Small intestine (tissue), 7 donors: ENCODE measurements at regions not wholly inside any gene's neighbourhood (a gene's known extent, or its start where the extent isn't known, plus 50 kb on each side); places are given as distances from the start of the nearest gene placed in this dataset.

Experiments
- DNase-seq, 2 donors: peaks; one replicate each; pipeline versions ENCODE4 v3.0.0 to v3.0.0-alpha.2; 2013
- FAIRE-seq: peaks from 2 replicates; lab custom pipeline; 2012; peaks lifted over from hg19 to GRCh38; lab: Jason Lieb, UNC
- H3K27ac ChIP-seq, 3 donors: one replicate each; pipeline ENCODE4 v1.5.1; 2013; ENCODE audit warnings: low read length in 2 of 3, mild to moderate bottlenecking in 2 of 3, control low read depth in 1 of 3, inconsistent platforms in 1 of 3, low read depth in 1 of 3, moderate library complexity in 1 of 3
- H3K27me3 ChIP-seq, 3 donors: one replicate each; pipeline ENCODE4 v1.6.1; 2013; ENCODE audit warnings: low read length in 3 of 3, inconsistent platforms in 1 of 3; ENCODE audit not compliant: control insufficient read depth in 3 of 3, insufficient read depth in 3 of 3
- H3K36me3 ChIP-seq, 3 donors: one replicate each; pipeline ENCODE4 v1.6.1; 2013; ENCODE audit warnings: low read length in 3 of 3, inconsistent platforms in 1 of 3, low read depth in 1 of 3, mild to moderate bottlenecking in 1 of 3, moderate library complexity in 1 of 3; ENCODE audit not compliant: control insufficient read depth in 3 of 3, insufficient read depth in 2 of 3
- H3K4me1 ChIP-seq, 3 donors: one replicate each; pipeline ENCODE4 v1.6.1; 2013; ENCODE audit warnings: low read length in 2 of 3, inconsistent platforms in 1 of 3, low read depth in 1 of 3, mild to moderate bottlenecking in 1 of 3, moderate library complexity in 1 of 3; ENCODE audit not compliant: control insufficient read depth in 3 of 3, insufficient read depth in 2 of 3
- H3K4me3 ChIP-seq, 3 donors: one replicate each; pipeline ENCODE4 v1.5.1; 2013; ENCODE audit warnings: low read length in 3 of 3, control low read depth in 1 of 3, inconsistent platforms in 1 of 3, low read depth in 1 of 3, mild to moderate bottlenecking in 1 of 3, moderate library complexity in 1 of 3
- H3K9me3 ChIP-seq, 2 donors: one replicate each; pipeline ENCODE4 v1.6.1; 2013; ENCODE audit warnings: low read depth in 1 of 2, low read length in 1 of 2; ENCODE audit not compliant: control insufficient read depth in 2 of 2, insufficient read depth in 1 of 2
- WGBS, 3 donors: extraction: QIAGEN DNeasy Blood & Tissue Kit; methylation state at CpG; one replicate each; pipeline ENCODE4 v1.1.7; 2013; 5-methylcytosine and 5-hydroxymethylcytosine counted together
- donor health status: healthy with polysubstance abuse.
- donor health status: control.
- donor health status: control.
- donor health status: Bipolar disorder and iron deficiency.
- donor health status: healthy.

DNA sequence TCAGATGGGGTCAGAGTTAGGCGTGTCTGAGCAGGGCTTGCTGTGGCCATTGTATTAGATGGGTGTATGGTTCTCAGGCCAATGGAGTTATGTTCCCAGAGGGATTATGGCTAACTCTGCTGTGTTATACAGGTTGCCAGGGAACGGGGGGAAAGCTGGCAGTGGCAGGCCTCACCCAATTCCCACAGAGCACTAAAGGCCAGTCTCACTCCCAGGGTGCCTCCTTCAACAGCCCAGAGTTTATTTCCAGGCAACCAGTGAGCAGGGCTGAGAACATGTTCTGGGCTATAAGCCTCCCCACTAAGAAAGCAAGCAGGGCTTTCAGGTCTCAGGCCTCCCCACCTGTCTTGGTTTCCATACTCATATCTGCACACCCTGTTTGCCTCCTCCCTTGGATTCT, 597.9 kb downstream of the ZNF608 start:
- DNase-seq (peak in 1 of 2 donors; percentile 2), FAIRE-seq (no peak)
- WGBS, 3 donors = 83 to 93% (median 85%) methylated on average over 2 of the region's 2 CpGs
- Histone ChIP-seq H3K9me3 (peaks cover 0 to 10% of the 10 kb centered on the region in 2 donors), H3K4me1 (no peaks in the 10 kb centered on the region), H3K4me3 (no peak overlapping the region), H3K27me3 (no peaks in the 10 kb centered on the region), H3K27ac (no peak overlapping the region), H3K36me3 (no peaks in the 10 kb centered on the region)

GRCh38 chr5:124140060-124140459, 606.4 kb downstream of the ZNF608 start:
- H3K27me3 ChIP-seq = no peaks in the 10 kb centered on the region
- FAIRE-seq = no peak

DNA sequence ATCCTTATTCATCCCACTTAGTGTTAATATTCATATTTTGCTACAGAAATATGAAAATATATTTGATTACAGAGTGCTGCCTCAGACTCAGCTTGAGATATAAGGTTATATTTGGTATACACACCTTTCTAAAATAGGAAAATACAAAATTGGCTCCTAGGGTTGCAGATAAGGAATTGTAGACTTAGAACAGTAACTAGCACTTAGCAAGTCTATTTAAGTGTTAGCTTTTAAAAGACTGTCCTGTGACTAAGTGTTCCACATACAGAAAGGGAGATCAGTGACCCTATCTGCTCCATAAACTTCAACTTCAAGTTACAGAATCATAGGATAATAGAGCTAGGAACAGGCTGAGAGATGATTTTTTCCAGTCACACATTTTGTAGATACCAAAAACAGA, 607.0 kb downstream of the ZNF608 start:
- no peak overlapping the region for H3K4me3 ChIP-seq
- no peaks in the 10 kb centered on the region for H3K36me3 ChIP-seq
- FAIRE-seq (no peak), DNase-seq (no peak)
- H3K27ac ChIP-seq = no peak overlapping the region
- no peaks in the 10 kb centered on the region for H3K27me3 ChIP-seq
- H3K4me1 ChIP-seq = no peaks in the 10 kb centered on the region
- H3K9me3 ChIP-seq = peaks cover 0 to 7% of the 10 kb centered on the region in 2 donors

More at GRCh38 chr5:124140060-124140459, 606.4 kb downstream of the ZNF608 start:
- H3K4me1 ChIP-seq = no peaks in the 10 kb centered on the region
- no peak for DNase-seq
- no peak overlapping the region for H3K4me3 ChIP-seq
- H3K9me3 ChIP-seq = peaks cover 0 to 7% of the 10 kb centered on the region in 2 donors
- no peak overlapping the region for H3K27ac ChIP-seq
- H3K36me3 ChIP-seq = no peaks in the 10 kb centered on the region

GRCh38 chr5:124136609-124137008, 609.8 kb downstream of the ZNF608 start:
- no peaks in the 10 kb centered on the region for H3K36me3 ChIP-seq
- no peaks in the 10 kb centered on the region for H3K27me3 ChIP-seq
- no peak overlapping the region for H3K27ac ChIP-seq
- peaks cover 0 to 7% of the 10 kb centered on the region in 2 donors for H3K9me3 ChIP-seq
- 77 to 82% (median 77%) methylated on average over 2 of the region's 2 CpGs for WGBS, 3 donors
- no peaks in the 10 kb centered on the region for H3K4me1 ChIP-seq
- no peak overlapping the region for H3K4me3 ChIP-seq
- FAIRE-seq = no peak
- DNase-seq = no peak

- DNase-seq (no peak), FAIRE-seq (no peak)
- H3K4me3 ChIP-seq = no peak overlapping the region
- no peaks in the 10 kb centered on the region for H3K36me3 ChIP-seq
- no peaks in the 10 kb centered on the region for H3K4me1 ChIP-seq
- peaks cover 0 to 4% of the 10 kb centered on the region in 2 donors for H3K9me3 ChIP-seq
- 18 to 41% (median 23%) methylated on average over 2 of the region's 2 CpGs for WGBS, 3 donors
- H3K27me3 ChIP-seq = no peaks in the 10 kb centered on the region
- no peak overlapping the region for H3K27ac ChIP-seq
Observed at GRCh38 chr5:124134941-124135340, 611.5 kb downstream of the ZNF608 start.

- Histone ChIP-seq H3K4me1 (no peaks in the 10 kb centered on the region), H3K4me3 (no peak overlapping the region), H3K27me3 (no peaks in the 10 kb centered on the region), H3K9me3 (peaks cover 0 to 4% of the 10 kb centered on the region in 2 donors), H3K27ac (no peak overlapping the region), H3K36me3 (no peaks in the 10 kb centered on the region)
- FAIRE-seq (no peak), DNase-seq (no peak)
- WGBS, 3 donors = 81 to 97% (median 94%) methylated on average over 1 of the region's 1 CpG
Observed at GRCh38 chr5:124133406-124133805, 613.0 kb downstream of the ZNF608 start.

DNA sequence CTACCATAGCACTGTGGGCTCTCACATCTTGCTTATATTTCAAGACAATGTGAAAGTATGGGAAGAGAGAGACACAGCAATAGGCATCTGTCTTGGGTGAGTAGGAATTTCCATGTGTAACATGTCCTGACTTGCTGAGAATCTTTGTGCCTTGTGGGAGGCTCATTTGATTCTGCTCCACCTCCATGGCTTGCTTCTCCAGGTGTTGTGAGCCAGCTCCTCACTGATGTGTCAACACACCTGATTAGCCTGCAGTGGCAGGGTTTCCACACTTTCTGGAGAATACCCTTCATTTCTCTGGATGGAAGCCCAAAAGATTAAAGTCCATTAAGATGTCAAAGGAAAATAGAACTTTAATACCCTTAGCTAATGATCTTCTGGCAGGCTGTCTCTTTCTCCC, 613.6 kb downstream of the ZNF608 start:
- Histone ChIP-seq H3K4me3 (no peak overlapping the region), H3K4me1 (no peaks in the 10 kb centered on the region), H3K27me3 (no peaks in the 10 kb centered on the region), H3K36me3 (no peaks in the 10 kb centered on the region), H3K27ac (no peak overlapping the region), H3K9me3 (peaks cover 0 to 4% of the 10 kb centered on the region in 2 donors)
- FAIRE-seq (no peak), DNase-seq (peak; percentile 9 to 12)

DNA sequence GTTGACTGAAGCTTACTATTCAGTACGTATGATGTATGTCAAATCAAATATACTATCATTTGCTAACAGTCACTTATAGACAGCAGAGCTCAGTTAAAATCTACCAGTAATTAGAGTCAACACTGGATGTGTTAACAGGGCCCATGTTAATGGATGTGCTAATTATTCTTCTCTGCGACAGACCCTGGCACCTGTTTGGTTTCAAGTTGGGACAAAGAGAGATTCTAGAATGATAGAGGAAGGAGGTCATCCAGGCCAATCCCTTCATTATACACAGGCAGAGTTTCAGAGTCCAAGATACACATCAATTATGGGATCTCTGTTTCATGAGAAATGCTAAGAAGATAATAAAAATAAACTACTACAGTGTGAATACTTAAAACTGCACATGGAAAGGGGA, 615.0 kb downstream of the ZNF608 start:
- no peak overlapping the region for H3K27ac ChIP-seq
- 85 to 90% (median 90%) methylated on average over 2 of the region's 2 CpGs for WGBS, 3 donors
- H3K9me3 ChIP-seq = peaks cover 0 to 4% of the 10 kb centered on the region in 2 donors
- no peaks in the 10 kb centered on the region for H3K4me1 ChIP-seq
- no peak for FAIRE-seq
- no peaks in the 10 kb centered on the region for H3K27me3 ChIP-seq
- H3K36me3 ChIP-seq = no peaks in the 10 kb centered on the region
- no peak for DNase-seq
- no peak overlapping the region for H3K4me3 ChIP-seq

DNA sequence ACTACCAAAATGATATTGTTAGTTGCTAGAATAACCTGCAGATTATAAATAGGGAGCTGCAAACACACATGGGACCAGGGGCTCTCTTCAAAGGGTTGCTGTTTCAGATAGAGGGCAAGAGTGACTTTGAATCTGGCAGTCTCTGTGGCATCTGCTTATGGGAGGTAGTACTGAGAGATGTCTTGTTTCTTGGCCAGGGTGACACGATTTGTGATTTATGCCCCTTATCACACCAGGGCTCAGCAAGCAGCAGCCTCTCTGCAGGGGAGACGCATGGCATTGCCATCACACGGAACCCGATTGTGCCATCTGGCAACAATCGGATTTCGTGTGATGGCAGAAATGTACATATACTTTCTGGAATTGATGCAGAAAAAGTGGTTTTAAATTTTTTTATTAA, 615.6 kb downstream of the ZNF608 start:
- Histone ChIP-seq H3K4me1 (no peaks in the 10 kb centered on the region), H3K4me3 (no peak overlapping the region), H3K9me3 (peaks cover 0 to 2% of the 10 kb centered on the region in 2 donors), H3K27me3 (no peaks in the 10 kb centered on the region), H3K27ac (no peak overlapping the region), H3K36me3 (no peaks in the 10 kb centered on the region)
- FAIRE-seq (no peak), DNase-seq (no peak)
- WGBS, 3 donors = 89 to 92% (median 90%) methylated on average over 6 of the region's 6 CpGs
